D721Med (cell line): ENCODE measurements at regions not wholly inside any gene's neighbourhood (a gene's known extent, or its start where the extent isn't known, plus 50 kb on each side); places are given as distances from the start of the nearest gene placed in this dataset.

ENCODE experiments used
- DNase-seq: peaks from one replicate; pipeline ENCODE4 v3.0.0; 2011; ENCODE audit warnings: low spot score; ENCODE audit not compliant: insufficient read length
- FAIRE-seq: peaks from 2 replicates; lab custom pipeline; 2011; peaks lifted over from hg19 to GRCh38; lab: Jason Lieb, UNC
- CTCF ChIP-seq: IDR thresholded peaks from 2 replicates; pipeline ENCODE4 v1.5.1; 2012; ENCODE audit warnings: mild to moderate bottlenecking, control low read depth; ENCODE audit not compliant: insufficient read depth; ENCODE audit errors: missing control alignments

GRCh38 chr3:25214034-25214433, 214.0 kb upstream of the RARB start:
- FAIRE-seq (no peak), DNase-seq (no peak)
- TF ChIP-seq CTCF, result no peak

GRCh38 chr3:25218362-25218761, 209.7 kb upstream of the RARB start:
- no peak for FAIRE-seq
- no peak for TF ChIP-seq CTCF
- no peak for DNase-seq

- DNase-seq (no peak), FAIRE-seq (no peak)
- no peak for TF ChIP-seq CTCF
Observed at GRCh38 chr3:25226747-25227146, 201.3 kb upstream of the RARB start.

GRCh38 chr3:25229586-25229985, 198.5 kb upstream of the RARB start:
- FAIRE-seq, result no peak
- DNase-seq, result no peak
- no peak for TF ChIP-seq CTCF

GRCh38 chr3:25235031-25235430, 193.0 kb upstream of the RARB start:
- FAIRE-seq (no peak), DNase-seq (no peak)
- no peak for TF ChIP-seq CTCF

- DNase-seq, result no peak
- no peak for TF ChIP-seq CTCF
- FAIRE-seq, result no peak
Observed at GRCh38 chr3:25235466-25235865, 192.6 kb upstream of the RARB start.

- FAIRE-seq (no peak), DNase-seq (no peak)
- TF ChIP-seq CTCF, result no peak
Observed at GRCh38 chr3:25237602-25238001, 190.5 kb upstream of the RARB start.
